ENCODE measurements at regions not wholly inside any gene's neighbourhood (a gene's known extent, or its start where the extent isn't known, plus 50 kb on each side); places are given as distances from the start of the nearest gene placed in this dataset.

GRCh38 chr9:88816591-88816990 lies 174.7 kb upstream of the S1PR3 start:
- WGBS = 68% methylated on average over 2 of the region's 3 CpGs
- H3K27me3 ChIP-seq = no peaks in the 10 kb centered on the region
- no peak overlapping the region for H3K27ac ChIP-seq
- no peaks in the 10 kb centered on the region for H3K9me3 ChIP-seq
- H3K4me1 ChIP-seq = peaks cover 14% of the 10 kb centered on the region
- no peak for TF ChIP-seq EP300 (IDR thresholded peaks at IDR 0.05)
- TF ChIP-seq POLR2AphosphoS5 (IDR thresholded peaks at IDR 0.05) = no peak
- TF ChIP-seq CTCF (IDR thresholded peaks at IDR 0.05) = no peak
- no peak for TF ChIP-seq POLR2A (IDR thresholded peaks at IDR 0.05)
- no peak for DNase-seq (ENCODE audit: low spot score in 2 of 2)
- no peak overlapping the region for H3K4me3 ChIP-seq
- H3K36me3 ChIP-seq = no peaks in the 10 kb centered on the region

- TF ChIP-seq EP300 (IDR thresholded peaks at IDR 0.05) = no peak
- no peak for TF ChIP-seq POLR2AphosphoS5 (IDR thresholded peaks at IDR 0.05)
- no peak for TF ChIP-seq CTCF (IDR thresholded peaks at IDR 0.05)
- no peak for TF ChIP-seq POLR2A (IDR thresholded peaks at IDR 0.05)
These were observed 173.6 kb upstream of the S1PR3 start for GRCh38 chr9:88817628-88818027.

GRCh38 chr9:88818495-88819201 lies 172.6 kb upstream of the S1PR3 start:
- DNase-seq (ENCODE audit: low spot score in 2 of 2) = no peak
- H3K27me3 ChIP-seq = no peaks in the 10 kb centered on the region

More at GRCh38 chr9:88817628-88818027, 173.6 kb upstream of the S1PR3 start:
- H3K27ac ChIP-seq = no peak overlapping the region
- 71% methylated on average over 7 of the region's 7 CpGs for WGBS
- no peaks in the 10 kb centered on the region for H3K36me3 ChIP-seq
- no peaks in the 10 kb centered on the region for H3K27me3 ChIP-seq
- no peak overlapping the region for H3K4me3 ChIP-seq
- H3K9me3 ChIP-seq = no peaks in the 10 kb centered on the region
- DNase-seq (ENCODE audit: low spot score in 2 of 2) = no peak
- H3K4me1 ChIP-seq = peaks cover 12% of the 10 kb centered on the region

GRCh38 chr9:88819476-88819875 lies 171.8 kb upstream of the S1PR3 start:
- no peak for TF ChIP-seq POLR2A (IDR thresholded peaks at IDR 0.05)
- no peak for TF ChIP-seq EP300 (IDR thresholded peaks at IDR 0.05)
- no peak for TF ChIP-seq CTCF (IDR thresholded peaks at IDR 0.05)
- TF ChIP-seq POLR2AphosphoS5 (IDR thresholded peaks at IDR 0.05) = no peak
- no peak overlapping the region for H3K4me3 ChIP-seq
- 90% methylated on average over 2 of the region's 2 CpGs for WGBS
- H3K27ac ChIP-seq = no peak overlapping the region
- no peak for DNase-seq (ENCODE audit: low spot score in 2 of 2)
- H3K27me3 ChIP-seq = no peaks in the 10 kb centered on the region
- no peaks in the 10 kb centered on the region for H3K36me3 ChIP-seq
- H3K4me1 ChIP-seq = peaks cover 2% of the 10 kb centered on the region
- H3K9me3 ChIP-seq = no peaks in the 10 kb centered on the region

More at GRCh38 chr9:88818495-88819201, 172.6 kb upstream of the S1PR3 start:
- TF ChIP-seq POLR2A (IDR thresholded peaks at IDR 0.05) (no peak), POLR2AphosphoS5 (IDR thresholded peaks at IDR 0.05) (no peak), CTCF (IDR thresholded peaks at IDR 0.05) (no peak), EP300 (IDR thresholded peaks at IDR 0.05) (no peak)
- Histone ChIP-seq H3K4me3 (no peak overlapping the region), H3K9me3 (no peaks in the 10 kb centered on the region), H3K27ac (no peak overlapping the region), H3K4me1 (peaks cover 10% of the 10 kb centered on the region), H3K36me3 (no peaks in the 10 kb centered on the region)
- WGBS = 58% methylated on average over 9 of the region's 11 CpGs

GRCh38 chr9:88820055-88820454 lies 171.2 kb upstream of the S1PR3 start:
- no peak for DNase-seq (ENCODE audit: low spot score in 2 of 2)
- Histone ChIP-seq H3K4me1 (no peaks in the 10 kb centered on the region), H3K9me3 (no peaks in the 10 kb centered on the region), H3K27ac (no peak overlapping the region), H3K27me3 (no peaks in the 10 kb centered on the region), H3K4me3 (no peak overlapping the region), H3K36me3 (no peaks in the 10 kb centered on the region)
- TF ChIP-seq POLR2AphosphoS5 (IDR thresholded peaks at IDR 0.05) (no peak), EP300 (IDR thresholded peaks at IDR 0.05) (no peak), CTCF (IDR thresholded peaks at IDR 0.05) (no peak), POLR2A (IDR thresholded peaks at IDR 0.05) (no peak)
- WGBS = 77% methylated on average over 2 of the region's 2 CpGs

All from suprapubic skin (tissue), 4 donors.